Pancreas (tissue), 10 donors: ENCODE measurements at regions not wholly inside any gene's neighbourhood (a gene's known extent, or its start where the extent isn't known, plus 50 kb on each side); places are given as distances from the start of the nearest gene placed in this dataset.

ENCODE experiments used
- ATAC-seq, 4 donors: fragments of 200-7000 bp; cut with Tn5 transposase; one replicate each; pipeline versions ENCODE4 v1.8.0 to v1.9.1; 2020; ENCODE audit warnings: mild to moderate bottlenecking in 4 of 4, moderate library complexity in 4 of 4
- DNase-seq, 6 donors: peaks; one replicate each; pipeline ENCODE4 v3.0.0-alpha.2; 2020
- FAIRE-seq: peaks from 2 replicates; lab custom pipeline; 2012; peaks lifted over from hg19 to GRCh38; lab: Jason Lieb, UNC
- H3K27ac ChIP-seq, 4 donors: fragments of 200-600 bp; sonication (generic); 1 replicate in 3 of 4; 2 replicates in 1 of 4; pipeline versions ENCODE4 v1.5.0 to v1.8.0; 2020
- H3K27me3 ChIP-seq, 4 donors: fragments of 200-600 bp; one replicate each; pipeline ENCODE4 v1.8.0; 2021
- H3K36me3 ChIP-seq, 3 donors: fragments of 200-600 bp; sonication (generic) in 1 of 3; one replicate each; pipeline versions ENCODE4 v1.5.0 to v1.8.0; 2020 to 2021
- H3K4me1 ChIP-seq, 3 donors: fragments of 200-600 bp; one replicate each; pipeline ENCODE4 v1.8.0; 2021
- H3K4me3 ChIP-seq, 4 donors: fragments of 200-600 bp; sonication (generic) in 2 of 4; one replicate each; pipeline versions ENCODE4 v1.5.0 to v1.8.0; 2020 to 2021
- H3K9me3 ChIP-seq, 4 donors: fragments of 200-600 bp; one replicate each; pipeline ENCODE4 v1.8.0; 2021
- WGBS, 2 donors: extraction: QIAGEN DNeasy Blood & Tissue Kit; methylation state at CpG; one replicate each; pipeline ENCODE4 v1.1.7; 2013; 5-methylcytosine and 5-hydroxymethylcytosine counted together
- intact Hi-C, 3 donors: fragments of 100-400 bp; cut with DNase I; formaldehyde crosslinking; loops; one replicate each; pipeline versions ENCODE4 v1.11.1 to v1.14.2; 2022
- TF ChIP-seq, protein P1 (sequence below), 4 donors: fragments of 200-600 bp; sonication (generic) in 3 of 4; IDR thresholded peaks; one replicate each; pipeline versions ENCODE4 v1.5.0 to v1.8.0; 2021; ENCODE audit warnings: antibody characterized with exemption in 4 of 4
- donor health status: healthy with polysubstance abuse.
- donor health status: DM: no; HTN: no; CAD: no; lungs with moderate emphysema.
- donor health status: DM: no; HTN: no; CAD: no.
- donor health status: control.
- donor health status: control.
- donor health status: Bipolar disorder and iron deficiency.
- donor health status: DM: yes; HTN: yes; CAD: no.
- donor health status: DM: no; HTN: no; CAD: no.
- donor health status: DM: no; HTN: no; CAD: no.
- donor health status: DM: yes; HTN: yes; CAD: no.

DNA sequence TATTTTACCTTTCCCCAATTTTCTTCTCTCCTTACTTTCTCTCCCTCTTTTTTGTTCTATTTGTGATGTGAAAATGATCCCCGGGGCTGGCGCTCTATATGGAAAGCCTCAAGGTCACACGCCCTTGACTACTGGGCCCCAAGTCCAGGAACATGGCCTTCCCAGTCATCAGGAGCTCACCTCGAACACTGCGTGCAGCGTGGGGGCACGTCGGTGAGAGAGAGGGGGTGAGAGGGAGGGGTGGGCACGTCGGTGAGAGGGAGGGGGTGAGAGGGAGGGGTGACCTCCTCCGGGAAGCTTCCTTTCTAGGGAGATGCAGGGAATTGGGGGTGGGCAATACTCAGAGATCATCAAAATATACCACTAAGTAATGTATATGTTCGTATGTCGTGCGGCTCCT is 94.6 kb upstream of the TMPRSS2 start:
- Histone ChIP-seq H3K9me3 (no peaks in the 10 kb centered on the region), H3K4me1 (peaks cover 0 to 11% (median 4%) of the 10 kb centered on the region in 3 donors), H3K27me3 (no peaks in the 10 kb centered on the region), H3K36me3 (no peaks in the 10 kb centered on the region), H3K27ac (peak overlapping the region in 1 of 4 donors; percentile 43), H3K4me3 (no peak overlapping the region)
- intact Hi-C loops = no loop called here
- ATAC-seq (no peak), FAIRE-seq (no peak), DNase-seq (peak in 1 of 6 donors; percentile 21)
- WGBS, 2 donors = 59 to 66% methylated on average over 14 of the region's 14 CpGs
- TF ChIP-seq, protein P1, sequence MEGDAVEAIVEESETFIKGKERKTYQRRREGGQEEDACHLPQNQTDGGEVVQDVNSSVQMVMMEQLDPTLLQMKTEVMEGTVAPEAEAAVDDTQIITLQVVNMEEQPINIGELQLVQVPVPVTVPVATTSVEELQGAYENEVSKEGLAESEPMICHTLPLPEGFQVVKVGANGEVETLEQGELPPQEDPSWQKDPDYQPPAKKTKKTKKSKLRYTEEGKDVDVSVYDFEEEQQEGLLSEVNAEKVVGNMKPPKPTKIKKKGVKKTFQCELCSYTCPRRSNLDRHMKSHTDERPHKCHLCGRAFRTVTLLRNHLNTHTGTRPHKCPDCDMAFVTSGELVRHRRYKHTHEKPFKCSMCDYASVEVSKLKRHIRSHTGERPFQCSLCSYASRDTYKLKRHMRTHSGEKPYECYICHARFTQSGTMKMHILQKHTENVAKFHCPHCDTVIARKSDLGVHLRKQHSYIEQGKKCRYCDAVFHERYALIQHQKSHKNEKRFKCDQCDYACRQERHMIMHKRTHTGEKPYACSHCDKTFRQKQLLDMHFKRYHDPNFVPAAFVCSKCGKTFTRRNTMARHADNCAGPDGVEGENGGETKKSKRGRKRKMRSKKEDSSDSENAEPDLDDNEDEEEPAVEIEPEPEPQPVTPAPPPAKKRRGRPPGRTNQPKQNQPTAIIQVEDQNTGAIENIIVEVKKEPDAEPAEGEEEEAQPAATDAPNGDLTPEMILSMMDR (IDR thresholded peaks at IDR 0.05) = no peak

- WGBS, 2 donors = 39 to 41% methylated on average over 11 of the region's 11 CpGs
- ATAC-seq (peak; percentile 32 to 71 (median 65)), FAIRE-seq (no peak), DNase-seq (peak in 4 of 6 donors; percentile 6 to 68 (median 42))
- TF ChIP-seq, protein P1 (IDR thresholded peaks at IDR 0.05) = no peak
- no peaks in the 10 kb centered on the region for H3K9me3 ChIP-seq
- H3K27me3 ChIP-seq = no peaks in the 10 kb centered on the region
- no peaks in the 10 kb centered on the region for H3K36me3 ChIP-seq
- intact Hi-C loops = no loop called here
- H3K4me1 ChIP-seq = peaks cover 0 to 11% (median 4%) of the 10 kb centered on the region in 3 donors
- H3K4me3 ChIP-seq = no peak overlapping the region
- H3K27ac ChIP-seq = peak overlapping the region in 2 of 4 donors; percentile 41 to 43
Observed at GRCh38 chr21:41601573-41602368, 93.8 kb upstream of the TMPRSS2 start.

- FAIRE-seq (no peak), ATAC-seq (peak in 1 of 4 donors; percentile 7), DNase-seq (peak in 4 of 6 donors; percentile 2 to 56 (median 10))
- 86 to 88% methylated on average over 10 of the region's 10 CpGs for WGBS, 2 donors
- Histone ChIP-seq H3K27ac (peak overlapping the region in 1 of 4 donors; percentile 43), H3K4me1 (peaks cover 0 to 11% (median 4%) of the 10 kb centered on the region in 3 donors), H3K27me3 (no peaks in the 10 kb centered on the region), H3K9me3 (no peaks in the 10 kb centered on the region), H3K36me3 (no peaks in the 10 kb centered on the region), H3K4me3 (no peak overlapping the region)
- TF ChIP-seq, protein P1 (IDR thresholded peaks at IDR 0.05) = no peak
- intact Hi-C loops = no loop called here
Observed at GRCh38 chr21:41600961-41601572, 93.1 kb upstream of the TMPRSS2 start.

DNA sequence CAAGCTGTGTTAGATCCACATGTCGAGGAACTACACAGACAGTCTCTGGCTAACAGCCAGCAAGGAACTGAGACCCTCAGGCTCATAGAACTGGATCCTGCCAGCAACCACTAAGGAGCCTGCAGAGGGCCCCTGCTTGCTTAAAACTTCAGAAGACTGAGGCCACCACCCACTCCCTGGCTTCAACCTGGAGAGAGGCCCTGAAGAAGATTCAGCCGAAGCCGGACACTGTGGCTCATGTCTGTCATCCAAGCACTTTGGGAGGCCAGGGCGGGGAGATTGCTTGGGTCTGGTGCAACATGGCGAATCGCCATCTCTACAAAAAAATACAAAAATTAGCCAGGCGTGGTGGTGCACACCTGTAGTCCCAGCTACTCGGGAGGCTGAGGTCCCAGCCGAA is 92.6 kb upstream of the TMPRSS2 start:
- Histone ChIP-seq H3K4me3 (no peak overlapping the region), H3K36me3 (no peaks in the 10 kb centered on the region), H3K9me3 (no peaks in the 10 kb centered on the region), H3K27me3 (no peaks in the 10 kb centered on the region), H3K4me1 (peaks cover 0 to 11% (median 4%) of the 10 kb centered on the region in 3 donors), H3K27ac (no peak overlapping the region)
- no peak for FAIRE-seq
- 93 to 95% methylated on average over 9 of the region's 9 CpGs for WGBS, 2 donors
- TF ChIP-seq, protein P1 (IDR thresholded peaks at IDR 0.05) = no peak
- intact Hi-C loops = no loop called here
- ATAC-seq = no peak
- DNase-seq = peak in 2 of 6 donors; percentile 13 to 36
